ENCODE measurements at regions not wholly inside any gene's neighbourhood (a gene's known extent, or its start where the extent isn't known, plus 50 kb on each side); places are given as distances from the start of the nearest gene placed in this dataset.

DNA sequence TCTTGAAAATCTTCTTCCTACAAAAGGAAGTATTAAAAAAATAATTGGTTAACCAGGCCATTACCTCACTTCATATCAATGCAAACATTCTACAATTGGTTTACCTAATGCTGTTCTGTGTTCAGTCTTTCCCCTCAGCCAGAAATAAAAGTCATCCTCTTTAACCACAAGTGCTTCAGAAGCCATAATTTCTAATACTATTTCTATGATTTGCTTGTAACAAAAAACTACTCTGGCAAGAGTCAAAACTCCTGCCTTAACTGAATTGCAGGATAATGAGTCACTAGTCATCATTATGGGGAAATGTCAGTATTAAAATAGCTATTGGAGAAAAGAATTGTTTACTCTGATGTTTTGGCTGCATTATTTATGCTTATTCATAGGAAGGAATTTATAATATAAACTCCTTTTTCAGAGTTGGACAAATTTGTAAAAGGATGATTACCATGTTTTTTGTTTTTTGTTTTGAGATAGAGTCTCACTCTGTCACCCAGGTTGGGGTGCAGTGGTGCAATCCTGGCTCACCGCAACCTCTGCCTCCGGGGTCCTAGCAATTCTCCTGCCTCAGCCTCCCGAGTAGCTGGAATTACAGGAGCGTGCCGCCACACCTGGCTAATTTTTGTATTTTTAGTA is 55.5 kb upstream of the ODAD2 start:
- no peak for DNase-seq

- DNase-seq = no peak
These were observed 50.4 kb upstream of the ODAD2 start for GRCh38 chr10:28049286-28049685.
